ENCODE measurements at regions not wholly inside any gene's neighbourhood (a gene's known extent, or its start where the extent isn't known, plus 50 kb on each side); places are given as distances from the start of the nearest gene placed in this dataset.

- Mint-ChIP-seq H3K4me1 (no peaks in the 10 kb centered on the region), H3K4me3 (no peak overlapping the region), H3K36me3 (ENCODE audit: insufficient read depth in 1 of 3, low read depth in 3 of 3) (peaks cover 0 to 2% (median 0%) of the 10 kb centered on the region in 3 experiments; a peak in 1 of 7 replicates), H3K27me3 (ENCODE audit: low read depth) (no peaks in the 10 kb centered on the region), H3K9me3 (no peaks in the 10 kb centered on the region), H3K27ac (no peak overlapping the region)
- no peak overlapping the region for H2BK15ac ChIP-seq (ENCODE audit: low read depth, low read length)
- H3K27ac ChIP-seq (ENCODE audit: insufficient read length, low read depth, low read length) = no peak overlapping the region
- H3K9ac ChIP-seq (ENCODE audit: extremely low read depth, insufficient read length, low read length) = no peak overlapping the region
- H3K14ac ChIP-seq (ENCODE audit: insufficient read depth, low read length) = no peak overlapping the region
- TF ChIP-seq, protein P1, sequence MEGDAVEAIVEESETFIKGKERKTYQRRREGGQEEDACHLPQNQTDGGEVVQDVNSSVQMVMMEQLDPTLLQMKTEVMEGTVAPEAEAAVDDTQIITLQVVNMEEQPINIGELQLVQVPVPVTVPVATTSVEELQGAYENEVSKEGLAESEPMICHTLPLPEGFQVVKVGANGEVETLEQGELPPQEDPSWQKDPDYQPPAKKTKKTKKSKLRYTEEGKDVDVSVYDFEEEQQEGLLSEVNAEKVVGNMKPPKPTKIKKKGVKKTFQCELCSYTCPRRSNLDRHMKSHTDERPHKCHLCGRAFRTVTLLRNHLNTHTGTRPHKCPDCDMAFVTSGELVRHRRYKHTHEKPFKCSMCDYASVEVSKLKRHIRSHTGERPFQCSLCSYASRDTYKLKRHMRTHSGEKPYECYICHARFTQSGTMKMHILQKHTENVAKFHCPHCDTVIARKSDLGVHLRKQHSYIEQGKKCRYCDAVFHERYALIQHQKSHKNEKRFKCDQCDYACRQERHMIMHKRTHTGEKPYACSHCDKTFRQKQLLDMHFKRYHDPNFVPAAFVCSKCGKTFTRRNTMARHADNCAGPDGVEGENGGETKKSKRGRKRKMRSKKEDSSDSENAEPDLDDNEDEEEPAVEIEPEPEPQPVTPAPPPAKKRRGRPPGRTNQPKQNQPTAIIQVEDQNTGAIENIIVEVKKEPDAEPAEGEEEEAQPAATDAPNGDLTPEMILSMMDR (conservative IDR thresholded peaks at IDR 0.05) = no peak
- H3K79me2 ChIP-seq (ENCODE audit: insufficient read depth, low read length) = no peaks in the 10 kb centered on the region
- H4K8ac ChIP-seq (replicated peaks; ENCODE audit: insufficient read length, low read depth, low read length) = no peak overlapping the region
- H3K18ac ChIP-seq (ENCODE audit: insufficient read length, low read depth, low read length) = no peak overlapping the region
- no peak overlapping the region for H3K4me2 ChIP-seq (ENCODE audit: insufficient read depth, insufficient read length, low read length)
- H3T11ph ChIP-seq (ENCODE audit: low read length) = no peak overlapping the region
- no CpG with 5 or more reads among the region's 2 CpGs for WGBS (ENCODE audit: extremely low coverage, insufficient read length, low lambda C conversion rate)
- no peak overlapping the region for H4K5ac ChIP-seq (ENCODE audit: insufficient read length, low read depth, low read length)
- no peaks in the 10 kb centered on the region for H3K23me2 ChIP-seq (ENCODE audit: insufficient read length, low read depth, low read length, poor library complexity, severe bottlenecking)
- H4K91ac ChIP-seq (ENCODE audit: insufficient read length, low read depth, low read length) = no peak overlapping the region
- no peaks in the 10 kb centered on the region for H4K20me1 ChIP-seq (ENCODE audit: control insufficient read depth, insufficient read depth, insufficient read length)
- no peak overlapping the region for H2AFZ ChIP-seq (ENCODE audit: low read length)
- H3K23ac ChIP-seq (ENCODE audit: insufficient read length, low read depth, low read length) = no peak overlapping the region
- no peak overlapping the region for H2BK120ac ChIP-seq (ENCODE audit: low read depth, low read length, poor library complexity, severe bottlenecking)
- H3K27me3 ChIP-seq (ENCODE audit: insufficient read depth, low read length) = no peaks in the 10 kb centered on the region
- no peak overlapping the region for H2BK5ac ChIP-seq (ENCODE audit: insufficient read length, low read length)
- no peak overlapping the region for H3K56ac ChIP-seq (ENCODE audit: insufficient read length, low read depth, low read length)
- no peak overlapping the region for H2AK5ac ChIP-seq (ENCODE audit: insufficient read length, low read length)
- no peak overlapping the region for H2BK20ac ChIP-seq (ENCODE audit: low read depth, low read length, poor library complexity, severe bottlenecking)
- no peaks in the 10 kb centered on the region for H3K79me1 ChIP-seq (ENCODE audit: insufficient read depth, low read depth, low read length, poor library complexity, severe bottlenecking)
- DNase-seq = no peak
- no peaks in the 10 kb centered on the region for H3K9me3 ChIP-seq (ENCODE audit: control insufficient read depth, low read depth, low read length)
- H2BK12ac ChIP-seq (ENCODE audit: insufficient read length, low read depth, low read length) = no peak overlapping the region
- H3K4ac ChIP-seq (ENCODE audit: low read depth, low read length) = no peak overlapping the region
- H3K4me1 ChIP-seq (ENCODE audit: insufficient read depth, low read length) = no peaks in the 10 kb centered on the region
Measured at GRCh38 chr14:41022932-41023331, 583.7 kb upstream of the LRFN5 start.
